Upper lobe of right lung (tissue), 1 donor: ENCODE measurements at regions not wholly inside any gene's neighbourhood (a gene's known extent, or its start where the extent isn't known, plus 50 kb on each side); places are given as distances from the start of the nearest gene placed in this dataset.
A peak's percentile ranks its signal among the peaks of the same experiment; 100 is the strongest.

ENCODE experiments used
- ATAC-seq: fragments of 200-7000 bp; cut with Tn5 transposase; one replicate; pipeline ENCODE4 v1.9.1; 2020; ENCODE audit warnings: mild to moderate bottlenecking, moderate library complexity
- DNase-seq: peaks from one replicate; pipeline ENCODE4 v3.0.0-alpha.2; 2020
- H3K27ac ChIP-seq: fragments of 200-600 bp; one replicate; pipeline ENCODE4 v1.8.0; 2022
- H3K27me3 ChIP-seq: fragments of 200-600 bp; one replicate; pipeline ENCODE4 v1.8.0; 2022; ENCODE audit warnings: mild to moderate bottlenecking
- H3K36me3 ChIP-seq: fragments of 200-600 bp; one replicate; pipeline ENCODE4 v1.8.0; 2022
- H3K4me1 ChIP-seq: fragments of 200-600 bp; one replicate; pipeline ENCODE4 v1.8.0; 2022
- H3K4me3 ChIP-seq: fragments of 200-600 bp; one replicate; pipeline ENCODE4 v1.8.0; 2022; ENCODE audit warnings: mild to moderate bottlenecking
- H3K9me3 ChIP-seq: fragments of 200-600 bp; one replicate; pipeline ENCODE4 v1.8.0; 2022
- CTCF ChIP-seq: fragments of 200-600 bp; IDR thresholded peaks from one replicate; pipeline ENCODE4 v1.8.0; 2022; ENCODE audit warnings: antibody characterized with exemption
- intact Hi-C: fragments of 100-400 bp; cut with DNase I; formaldehyde crosslinking; loops from one replicate; pipeline ENCODE4 v1.11.0; 2022
- donor health status: DM: no; HTN: yes; CAD: no; lungs with severe emphysema.

- no peaks in the 10 kb centered on the region for H3K4me1 ChIP-seq
- DNase-seq (no peak), ATAC-seq (peak; percentile 21)
- no peak overlapping the region for H3K27ac ChIP-seq
- intact Hi-C loops, result no loop called here
- no peaks in the 10 kb centered on the region for H3K36me3 ChIP-seq
- H3K9me3 ChIP-seq, result no peaks in the 10 kb centered on the region
- no peak overlapping the region for H3K4me3 ChIP-seq
- H3K27me3 ChIP-seq, result no peaks in the 10 kb centered on the region
- TF ChIP-seq CTCF, result no peak
These were observed 528.4 kb downstream of the PPARGC1A start for GRCh38 chr4:23361453-23361852.

GRCh38 chr4:23360718-23361117, 529.1 kb downstream of the PPARGC1A start:
- ATAC-seq (peak; percentile 41), DNase-seq (no peak)
- intact Hi-C loops, result no loop called here
- no peak overlapping the region for H3K4me3 ChIP-seq
- no peaks in the 10 kb centered on the region for H3K36me3 ChIP-seq
- TF ChIP-seq CTCF, result no peak
- no peaks in the 10 kb centered on the region for H3K9me3 ChIP-seq
- H3K27me3 ChIP-seq, result no peaks in the 10 kb centered on the region
- H3K27ac ChIP-seq, result no peak overlapping the region
- no peaks in the 10 kb centered on the region for H3K4me1 ChIP-seq

GRCh38 chr4:23355258-23355657, 534.6 kb downstream of the PPARGC1A start:
- no peaks in the 10 kb centered on the region for H3K4me1 ChIP-seq
- intact Hi-C loops, result no loop called here
- ATAC-seq (no peak), DNase-seq (no peak)
- no peak overlapping the region for H3K27ac ChIP-seq
- TF ChIP-seq CTCF, result no peak
- H3K27me3 ChIP-seq, result no peaks in the 10 kb centered on the region
- no peak overlapping the region for H3K4me3 ChIP-seq
- no peaks in the 10 kb centered on the region for H3K36me3 ChIP-seq
- H3K9me3 ChIP-seq, result no peaks in the 10 kb centered on the region

GRCh38 chr4:23353200-23353599, 536.6 kb downstream of the PPARGC1A start:
- intact Hi-C loops, result no loop called here
- no peak for DNase-seq
- H3K36me3 ChIP-seq, result no peaks in the 10 kb centered on the region
- no peak overlapping the region for H3K4me3 ChIP-seq
- no peaks in the 10 kb centered on the region for H3K27me3 ChIP-seq
- no peak for ATAC-seq
- no peaks in the 10 kb centered on the region for H3K4me1 ChIP-seq
- no peak for TF ChIP-seq CTCF
- H3K27ac ChIP-seq, result no peak overlapping the region
- H3K9me3 ChIP-seq, result no peaks in the 10 kb centered on the region

GRCh38 chr4:23348789-23349498, 540.9 kb downstream of the PPARGC1A start:
- DNase-seq (no peak), ATAC-seq (no peak)
- H3K36me3 ChIP-seq, result no peaks in the 10 kb centered on the region
- no peak overlapping the region for H3K27ac ChIP-seq
- no peak for TF ChIP-seq CTCF
- no peaks in the 10 kb centered on the region for H3K4me1 ChIP-seq
- no peaks in the 10 kb centered on the region for H3K27me3 ChIP-seq
- H3K4me3 ChIP-seq, result no peak overlapping the region
- no peaks in the 10 kb centered on the region for H3K9me3 ChIP-seq
- intact Hi-C loops, result no loop called here

- H3K27me3 ChIP-seq, result no peaks in the 10 kb centered on the region
- no peaks in the 10 kb centered on the region for H3K9me3 ChIP-seq
- ATAC-seq (no peak), DNase-seq (no peak)
- TF ChIP-seq CTCF, result no peak
- no peak overlapping the region for H3K27ac ChIP-seq
- intact Hi-C loops, result no loop called here
- no peaks in the 10 kb centered on the region for H3K36me3 ChIP-seq
- H3K4me3 ChIP-seq, result no peak overlapping the region
- peaks cover 3% of the 10 kb centered on the region for H3K4me1 ChIP-seq
These were observed 552.6 kb downstream of the PPARGC1A start for GRCh38 chr4:23337292-23337691.
